B cell (primary cell): ENCODE measurements at regions not wholly inside any gene's neighbourhood (a gene's known extent, or its start where the extent isn't known, plus 50 kb on each side); places are given as distances from the start of the nearest gene placed in this dataset.

Experiments
- ATAC-seq: fragments of 200-7000 bp; cut with Tn5 transposase; one replicate; pipeline ENCODE4 v1.10.0; 2021; ENCODE audit warnings: low read depth, mild to moderate bottlenecking, moderate number of reproducible peaks, moderate library complexity
- CTCF ChIA-PET: fragments of 350-600 bp; sonication (Branson Sonifier 250); formaldehyde crosslinking; loops from one replicate; lab custom pipeline; 2021; ENCODE audit warnings: antibody characterized with exemption, inconsistent platforms; lab: Charles Lee
- POLR2A ChIA-PET: fragments of 350-600 bp; sonication (Branson Sonifier 250); formaldehyde crosslinking; loops from one replicate; lab custom pipeline; 2021; ENCODE audit warnings: antibody characterized with exemption; lab: Charles Lee
- DNase-seq: peaks from one replicate; pipeline ENCODE4 v3.0.0; 2013
- H2AFZ ChIP-seq: 2 replicates; pipeline ENCODE4 v1.6.1; 2012; ENCODE audit warnings: mild to moderate bottlenecking, low read depth, low read length; ENCODE audit not compliant: insufficient read depth, poor library complexity, severe bottlenecking
- H3K27ac ChIP-seq, 2 donors: 1 replicate in 1 of 2; 2 replicates in 1 of 2; pipeline ENCODE4 v1.5.1; 2012 to 2013; ENCODE audit warnings: low read length in 2 of 2, mild to moderate bottlenecking in 2 of 2, moderate library complexity in 1 of 2
- H3K27me3 ChIP-seq, 4 experiments: fragments of 200-600 bp in 1 of 4; sonication (generic) in 1 of 4; replicated peaks in 1 of 4; 1 replicate in 2 of 4; 2 replicates in 2 of 4; pipeline versions ENCODE4 v1.6.1 to v1.7.0; 2013 to 2016; ENCODE audit warnings: low read length in 3 of 4, mild to moderate bottlenecking in 2 of 4, mixed read lengths in 1 of 4, moderate library complexity in 1 of 4; ENCODE audit not compliant: insufficient read depth in 4 of 4, control insufficient read depth in 3 of 4; ENCODE audit errors: control extremely low read depth in 1 of 4
- H3K36me3 ChIP-seq, 2 experiments: replicated peaks in 1 of 2; 1 replicate in 1 of 2; 2 replicates in 1 of 2; pipeline versions ENCODE4 v1.6.1 to v1.7.1; 2013; ENCODE audit warnings: low read length in 1 of 2; ENCODE audit not compliant: insufficient read depth in 2 of 2, control insufficient read depth in 1 of 2; ENCODE audit errors: control extremely low read depth in 1 of 2, extremely low read depth in 1 of 2
- H3K4me1 ChIP-seq, 2 donors: fragments of 200-600 bp in 1 of 2; sonication (generic) in 1 of 2; 1 replicate in 1 of 2; 2 replicates in 1 of 2; pipeline versions ENCODE4 v1.5.1 to v1.6.1; 2013 to 2017; ENCODE audit warnings: low read length in 2 of 2; ENCODE audit not compliant: control insufficient read depth in 2 of 2, insufficient read depth in 2 of 2
- H3K4me2 ChIP-seq: replicated peaks from 2 replicates; pipeline ENCODE3; 2012; ENCODE audit warnings: mild to moderate bottlenecking, low read depth, low read length; ENCODE audit not compliant: poor library complexity, severe bottlenecking
- H3K4me3 ChIP-seq, 5 experiments: fragments of 200-600 bp in 1 of 5; sonication (generic) in 1 of 5; 1 replicate in 3 of 5; 2 replicates in 2 of 5; pipeline versions ENCODE4 v1.5.1 to v1.7.0; 2011 to 2016; ENCODE audit warnings: low read length in 4 of 5, mild to moderate bottlenecking in 4 of 5, low read depth in 2 of 5, control low read depth in 1 of 5, moderate library complexity in 1 of 5; ENCODE audit not compliant: insufficient read depth in 1 of 5; ENCODE audit errors: control extremely low read depth in 1 of 5, extremely low read depth in 1 of 5
- H3K79me2 ChIP-seq: fragments of 200-600 bp; sonication (generic); one replicate; pipeline ENCODE4 v1.6.0; 2016; ENCODE audit warnings: low read length; ENCODE audit not compliant: control insufficient read depth, insufficient read depth
- H3K9ac ChIP-seq: fragments of 200-600 bp; sonication (generic); 2 replicates; pipeline ENCODE4 v1.6.1; 2017; ENCODE audit warnings: mild to moderate bottlenecking, low read length, moderate library complexity
- H3K9me3 ChIP-seq, 3 donors: one replicate each; pipeline versions ENCODE4 v1.6.1 to v1.7.1; 2013; ENCODE audit warnings: low read length in 2 of 3; ENCODE audit not compliant: control insufficient read depth in 2 of 3, insufficient read depth in 1 of 3; ENCODE audit errors: control extremely low read depth in 1 of 3
- H4K20me1 ChIP-seq: 2 replicates; pipeline ENCODE4 v1.6.0; 2012; ENCODE audit warnings: mild to moderate bottlenecking, low read length; ENCODE audit not compliant: insufficient read depth, control insufficient read depth, poor library complexity, severe bottlenecking
- H3K27ac Mint-ChIP-seq: one replicate; pipeline ENCODE4 v1.8.0; 2021; ENCODE audit warnings: mixed read lengths
- H3K27me3 Mint-ChIP-seq: one replicate; pipeline ENCODE4 v1.8.0; 2021; ENCODE audit warnings: mixed read lengths
- H3K4me1 Mint-ChIP-seq: one replicate; pipeline ENCODE4 v1.8.0; 2021; ENCODE audit warnings: mixed read lengths
- H3K4me3 Mint-ChIP-seq: one replicate; pipeline ENCODE4 v1.8.0; 2021; ENCODE audit warnings: mixed read lengths
- H3K9me3 Mint-ChIP-seq: one replicate; pipeline ENCODE4 v1.8.0; 2022; ENCODE audit warnings: mixed read lengths; ENCODE audit not compliant: insufficient read depth
- CTCF ChIP-seq: fragments of 200-600 bp; IDR thresholded peaks from one replicate; pipeline ENCODE4 v1.8.0; 2022; ENCODE audit warnings: antibody characterized with exemption, mild to moderate bottlenecking
- EZH2 ChIP-seq: IDR thresholded peaks from 2 replicates; pipeline ENCODE4 v1.6.1; 2012; ENCODE audit warnings: borderline replicate concordance, low read depth, mild to moderate bottlenecking, moderate library complexity, low read length; ENCODE audit not compliant: insufficient read depth, poor library complexity, severe bottlenecking
- WGBS: methylation state at CpG from one replicate; pipeline ENCODE4 v1.1.5; 2013; ENCODE audit warnings: missing lambda C conversion rate; ENCODE audit not compliant: insufficient coverage; 5-methylcytosine and 5-hydroxymethylcytosine counted together
- intact Hi-C: fragments of 100-400 bp; cut with micrococcal nuclease; formaldehyde crosslinking; loops from one replicate; pipeline ENCODE4 v1.10.0; 2022

- Mint-ChIP-seq H3K4me1 (peaks cover 5% of the 10 kb centered on the region), H3K4me3 (no peak overlapping the region), H3K27ac (no peak overlapping the region), H3K9me3 (no peaks in the 10 kb centered on the region), H3K27me3 (peaks cover under 1% of the 10 kb centered on the region)
- no peak for DNase-seq
- ChIA-PET POLR2A (no interaction called here), CTCF (no interaction called here)
- no peaks in the 10 kb centered on the region for H3K4me1 ChIP-seq
- TF ChIP-seq EZH2 = no peak
- TF ChIP-seq CTCF = no peak
- no peaks in the 10 kb centered on the region for H3K9me3 ChIP-seq
- H3K27ac ChIP-seq = no peak overlapping the region
- no peak overlapping the region for H3K4me3 ChIP-seq
- H3K4me2 ChIP-seq = no peak overlapping the region
- no peak overlapping the region for H2AFZ ChIP-seq
- H3K27me3 ChIP-seq = no peaks in the 10 kb centered on the region
- intact Hi-C loops = no loop called here
- no peaks in the 10 kb centered on the region for H3K79me2 ChIP-seq
- no peak overlapping the region for H3K9ac ChIP-seq
- no peaks in the 10 kb centered on the region for H3K36me3 ChIP-seq
- no peak for ATAC-seq
- H4K20me1 ChIP-seq = no peaks in the 10 kb centered on the region
- 97% methylated on average over 3 of the region's 5 CpGs for WGBS
These were observed 119.0 kb downstream of the CCT6B start for GRCh38 chr17:34842235-34842634.

GRCh38 chr17:34841467-34841866 is 119.8 kb downstream of the CCT6B start:
- Histone ChIP-seq H3K79me2 (no peaks in the 10 kb centered on the region), H3K9me3 (no peaks in the 10 kb centered on the region), H3K4me3 (no peak overlapping the region), H4K20me1 (no peaks in the 10 kb centered on the region), H3K27me3 (no peaks in the 10 kb centered on the region), H3K4me1 (no peaks in the 10 kb centered on the region), H2AFZ (no peak overlapping the region), H3K36me3 (no peaks in the 10 kb centered on the region), H3K4me2 (no peak overlapping the region), H3K27ac (no peak overlapping the region), H3K9ac (no peak overlapping the region)
- peaks cover 7% of the 10 kb centered on the region for H3K27me3 Mint-ChIP-seq
- ChIA-PET CTCF (no interaction called here), POLR2A (no interaction called here)
- no peak overlapping the region for H3K4me3 Mint-ChIP-seq
- WGBS = 80% methylated on average over 1 of the region's 1 CpG
- peaks cover 5% of the 10 kb centered on the region for H3K4me1 Mint-ChIP-seq
- intact Hi-C loops = no loop called here
- TF ChIP-seq EZH2 (no peak), CTCF (no peak)
- H3K9me3 Mint-ChIP-seq = no peaks in the 10 kb centered on the region
- no peak for ATAC-seq
- no peak overlapping the region for H3K27ac Mint-ChIP-seq
- no peak for DNase-seq
